Erythroblast (primary cell): ENCODE measurements at regions not wholly inside any gene's neighbourhood (a gene's known extent, or its start where the extent isn't known, plus 50 kb on each side); places are given as distances from the start of the nearest gene placed in this dataset.

Source experiments
- GATA1 ChIP-seq: IDR thresholded peaks from 2 replicates; pipeline ENCODE4 v1.6.1; 2011; ENCODE audit warnings: low read depth, mild to moderate bottlenecking, control low read depth, low read length, moderate library complexity
- POLR2A ChIP-seq: IDR thresholded peaks from 2 replicates; pipeline ENCODE4 v1.6.1; 2011; ENCODE audit warnings: mild to moderate bottlenecking, low read length

GRCh38 chr1:96424877-96425276, 296.7 kb upstream of the PTBP2 start:
- TF ChIP-seq POLR2A (no peak), GATA1 (no peak)
